Adrenal gland (tissue), 5 donors: ENCODE measurements at regions not wholly inside any gene's neighbourhood (a gene's known extent, or its start where the extent isn't known, plus 50 kb on each side); places are given as distances from the start of the nearest gene placed in this dataset.

ENCODE experiments used
- POLR2A ChIP-seq, 2 donors: fragments of 450-650 bp; IDR thresholded peaks; one replicate each; pipeline ENCODE4 v1.6.1; 2017; ENCODE audit warnings: antibody characterized with exemption in 2 of 2, mild to moderate bottlenecking in 2 of 2, moderate library complexity in 1 of 2
- TF ChIP-seq, protein P1 (sequence below), 6 experiments: fragments of 450-650 bp in 4 of 6; fragments of 200-600 bp in 2 of 6; sonication (generic) in 1 of 6; IDR thresholded peaks; 1 replicate in 5 of 6; 2 replicates in 1 of 6; pipeline versions ENCODE4 v1.5.1 to v1.8.0; 2016 to 2021; ENCODE audit warnings: antibody characterized with exemption in 6 of 6, mild to moderate bottlenecking in 2 of 6, moderate library complexity in 1 of 6
- donor health status: DM: no; HTN: no; CAD: no.

DNA sequence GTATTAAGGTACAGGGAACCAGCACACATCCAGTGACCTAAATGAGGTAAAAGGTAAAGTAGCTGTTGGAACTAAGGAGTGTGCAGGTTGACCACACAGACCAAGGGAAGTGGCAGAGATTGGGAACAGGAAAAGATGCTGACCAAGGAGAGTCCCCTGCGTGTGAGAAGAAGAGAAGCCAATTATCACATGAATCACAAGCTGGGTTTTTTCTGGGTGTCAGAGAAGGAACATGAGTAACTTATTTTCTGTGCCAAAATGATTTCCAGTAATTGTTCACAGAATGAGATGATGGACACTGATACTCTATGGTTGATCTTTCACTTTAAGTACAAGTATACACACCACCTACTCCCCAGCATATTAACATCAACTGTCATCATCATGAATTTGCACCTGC is 130.7 kb upstream of the ACO1 start:
- TF ChIP-seq, protein P1, sequence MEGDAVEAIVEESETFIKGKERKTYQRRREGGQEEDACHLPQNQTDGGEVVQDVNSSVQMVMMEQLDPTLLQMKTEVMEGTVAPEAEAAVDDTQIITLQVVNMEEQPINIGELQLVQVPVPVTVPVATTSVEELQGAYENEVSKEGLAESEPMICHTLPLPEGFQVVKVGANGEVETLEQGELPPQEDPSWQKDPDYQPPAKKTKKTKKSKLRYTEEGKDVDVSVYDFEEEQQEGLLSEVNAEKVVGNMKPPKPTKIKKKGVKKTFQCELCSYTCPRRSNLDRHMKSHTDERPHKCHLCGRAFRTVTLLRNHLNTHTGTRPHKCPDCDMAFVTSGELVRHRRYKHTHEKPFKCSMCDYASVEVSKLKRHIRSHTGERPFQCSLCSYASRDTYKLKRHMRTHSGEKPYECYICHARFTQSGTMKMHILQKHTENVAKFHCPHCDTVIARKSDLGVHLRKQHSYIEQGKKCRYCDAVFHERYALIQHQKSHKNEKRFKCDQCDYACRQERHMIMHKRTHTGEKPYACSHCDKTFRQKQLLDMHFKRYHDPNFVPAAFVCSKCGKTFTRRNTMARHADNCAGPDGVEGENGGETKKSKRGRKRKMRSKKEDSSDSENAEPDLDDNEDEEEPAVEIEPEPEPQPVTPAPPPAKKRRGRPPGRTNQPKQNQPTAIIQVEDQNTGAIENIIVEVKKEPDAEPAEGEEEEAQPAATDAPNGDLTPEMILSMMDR (IDR thresholded peaks at IDR 0.05), result no peak
- no peak for TF ChIP-seq POLR2A (IDR thresholded peaks at IDR 0.05)
